ENCODE measurements at regions not wholly inside any gene's neighbourhood (a gene's known extent, or its start where the extent isn't known, plus 50 kb on each side); places are given as distances from the start of the nearest gene placed in this dataset.

DNA sequence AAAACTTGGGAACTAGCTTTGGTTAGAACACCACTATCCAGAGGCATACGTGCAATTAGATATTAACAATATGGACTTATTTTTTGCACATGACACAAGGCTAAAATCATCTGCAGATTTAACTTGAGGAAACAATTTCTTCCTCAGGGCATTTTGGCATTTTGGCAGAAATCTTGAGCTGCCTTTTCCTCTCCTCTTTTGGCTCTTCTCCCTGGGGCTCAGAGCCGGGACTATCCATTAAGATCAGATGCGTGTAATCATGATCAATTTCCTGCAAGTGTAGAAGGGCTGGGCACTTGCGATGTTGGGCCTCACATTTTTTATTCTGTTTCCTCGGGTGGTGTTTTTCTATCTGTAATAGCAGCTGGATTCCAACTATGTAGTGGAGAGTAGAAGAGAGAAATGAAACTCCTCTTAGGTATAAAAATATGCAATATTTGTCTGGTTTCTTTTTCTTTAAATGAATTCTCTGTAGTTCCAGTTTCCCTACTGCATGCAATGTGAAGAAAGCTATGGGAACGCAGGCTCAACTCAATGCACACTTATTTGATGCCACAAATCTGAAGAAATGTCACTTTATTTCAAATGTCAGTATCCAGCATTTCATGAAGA, 1010.8 kb downstream of the FLRT2 start:
- no peak for FAIRE-seq
- no peak overlapping the region for H2AFZ ChIP-seq (ENCODE audit: low read depth, low read length)
- H3K4me2 ChIP-seq (ENCODE audit: low read length), result no peak overlapping the region
- Mint-ChIP-seq H3K27me3 (ENCODE audit: low read depth, unreplicated experiment) (peaks cover 3% of the 10 kb centered on the region), H3K4me3 (ENCODE audit: unreplicated experiment) (no peak overlapping the region), H3K36me3 (ENCODE audit: low read depth, unreplicated experiment) (no peaks in the 10 kb centered on the region), H3K27ac (ENCODE audit: unreplicated experiment) (no peak overlapping the region), H3K4me1 (ENCODE audit: low read depth, unreplicated experiment) (no peaks in the 10 kb centered on the region), H3K9me3 (ENCODE audit: unreplicated experiment) (no peaks in the 10 kb centered on the region)
- H3K79me2 ChIP-seq (ENCODE audit: insufficient read depth, low read length), result no peaks in the 10 kb centered on the region
- H3K27ac ChIP-seq (ENCODE audit: low read depth, low read length), result no peak overlapping the region
- TF ChIP-seq EZH2 (IDR thresholded peaks at IDR 0.05; ENCODE audit: insufficient read depth, low read length), result no peak
- TF ChIP-seq, protein P1, sequence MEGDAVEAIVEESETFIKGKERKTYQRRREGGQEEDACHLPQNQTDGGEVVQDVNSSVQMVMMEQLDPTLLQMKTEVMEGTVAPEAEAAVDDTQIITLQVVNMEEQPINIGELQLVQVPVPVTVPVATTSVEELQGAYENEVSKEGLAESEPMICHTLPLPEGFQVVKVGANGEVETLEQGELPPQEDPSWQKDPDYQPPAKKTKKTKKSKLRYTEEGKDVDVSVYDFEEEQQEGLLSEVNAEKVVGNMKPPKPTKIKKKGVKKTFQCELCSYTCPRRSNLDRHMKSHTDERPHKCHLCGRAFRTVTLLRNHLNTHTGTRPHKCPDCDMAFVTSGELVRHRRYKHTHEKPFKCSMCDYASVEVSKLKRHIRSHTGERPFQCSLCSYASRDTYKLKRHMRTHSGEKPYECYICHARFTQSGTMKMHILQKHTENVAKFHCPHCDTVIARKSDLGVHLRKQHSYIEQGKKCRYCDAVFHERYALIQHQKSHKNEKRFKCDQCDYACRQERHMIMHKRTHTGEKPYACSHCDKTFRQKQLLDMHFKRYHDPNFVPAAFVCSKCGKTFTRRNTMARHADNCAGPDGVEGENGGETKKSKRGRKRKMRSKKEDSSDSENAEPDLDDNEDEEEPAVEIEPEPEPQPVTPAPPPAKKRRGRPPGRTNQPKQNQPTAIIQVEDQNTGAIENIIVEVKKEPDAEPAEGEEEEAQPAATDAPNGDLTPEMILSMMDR (IDR thresholded peaks at IDR 0.05; ENCODE audit: insufficient read depth, low read depth, low read length), result no peak
- H3K36me3 ChIP-seq (ENCODE audit: insufficient read depth, low read length), result no peaks in the 10 kb centered on the region
- no peak for DNase-seq (ENCODE audit: low read depth)
- no peak overlapping the region for H3K4me3 ChIP-seq (ENCODE audit: insufficient read depth, low read depth, low read length)
- no peaks in the 10 kb centered on the region for H3K4me1 ChIP-seq (ENCODE audit: insufficient read depth, low read length)
- no peaks in the 10 kb centered on the region for H4K20me1 ChIP-seq (ENCODE audit: insufficient read depth, low read length)
- no peaks in the 10 kb centered on the region for H3K27me3 ChIP-seq (ENCODE audit: insufficient read depth, low read length)
- no peak overlapping the region for H3K9ac ChIP-seq (ENCODE audit: low read length)
- H3K9me3 ChIP-seq (ENCODE audit: insufficient read depth, low read depth, low read length), result no peaks in the 10 kb centered on the region

DNA sequence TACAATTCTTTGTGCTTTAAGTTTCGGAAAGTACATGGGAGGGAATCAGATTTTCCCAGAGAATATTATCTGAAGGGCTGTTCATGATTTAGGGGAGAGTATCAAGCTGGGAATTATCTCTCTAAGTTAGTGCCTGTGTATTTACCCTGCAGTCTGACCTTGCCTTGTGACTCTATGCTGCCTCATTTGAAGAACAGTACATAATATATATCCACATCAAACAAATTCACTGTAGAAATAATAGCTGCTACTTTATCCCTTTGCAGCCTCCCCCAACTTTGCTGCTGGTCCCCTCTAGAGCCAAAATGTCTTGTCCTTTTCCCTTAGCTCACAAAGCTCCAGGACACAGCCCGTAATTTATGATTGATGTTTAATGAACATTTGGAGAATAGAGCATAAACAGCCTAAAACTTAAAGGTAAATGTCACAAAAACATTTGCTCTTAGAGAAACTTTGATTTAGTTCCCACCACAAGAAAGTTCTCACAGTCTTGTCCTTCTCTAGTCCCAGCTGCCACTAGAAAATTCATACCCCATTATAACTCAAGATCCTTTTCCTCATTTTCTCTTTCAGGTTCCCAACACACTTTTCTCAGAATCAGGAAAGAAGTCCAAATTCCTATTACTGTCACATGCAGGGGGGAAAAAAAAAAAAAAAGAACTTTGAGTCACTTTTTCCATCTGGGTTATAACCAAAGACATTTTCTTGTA, 1009.6 kb downstream of the FLRT2 start:
- Histone ChIP-seq H4K20me1 (ENCODE audit: insufficient read depth, low read length) (no peaks in the 10 kb centered on the region), H3K4me3 (ENCODE audit: insufficient read depth, low read depth, low read length) (no peak overlapping the region), H3K4me1 (ENCODE audit: insufficient read depth, low read length) (no peaks in the 10 kb centered on the region), H3K79me2 (ENCODE audit: insufficient read depth, low read length) (no peaks in the 10 kb centered on the region), H3K27me3 (ENCODE audit: insufficient read depth, low read length) (no peaks in the 10 kb centered on the region), H3K9me3 (ENCODE audit: insufficient read depth, low read depth, low read length) (no peaks in the 10 kb centered on the region), H3K9ac (ENCODE audit: low read length) (no peak overlapping the region), H3K36me3 (ENCODE audit: insufficient read depth, low read length) (no peaks in the 10 kb centered on the region), H3K4me2 (ENCODE audit: low read length) (no peak overlapping the region), H3K27ac (ENCODE audit: low read depth, low read length) (no peak overlapping the region), H2AFZ (ENCODE audit: low read depth, low read length) (no peak overlapping the region)
- no peaks in the 10 kb centered on the region for H3K36me3 Mint-ChIP-seq (ENCODE audit: low read depth, unreplicated experiment)
- H3K4me1 Mint-ChIP-seq (ENCODE audit: low read depth, unreplicated experiment), result no peaks in the 10 kb centered on the region
- DNase-seq (ENCODE audit: low read depth), result no peak
- H3K27me3 Mint-ChIP-seq (ENCODE audit: low read depth, unreplicated experiment), result peaks cover 3% of the 10 kb centered on the region
- TF ChIP-seq, protein P1 (IDR thresholded peaks at IDR 0.05; ENCODE audit: insufficient read depth, low read depth, low read length), result no peak
- TF ChIP-seq EZH2 (IDR thresholded peaks at IDR 0.05; ENCODE audit: insufficient read depth, low read length), result no peak
- H3K9me3 Mint-ChIP-seq (ENCODE audit: unreplicated experiment), result no peaks in the 10 kb centered on the region
- H3K27ac Mint-ChIP-seq (ENCODE audit: unreplicated experiment), result no peak overlapping the region
- no peak for FAIRE-seq
- no peak overlapping the region for H3K4me3 Mint-ChIP-seq (ENCODE audit: unreplicated experiment)

DNA sequence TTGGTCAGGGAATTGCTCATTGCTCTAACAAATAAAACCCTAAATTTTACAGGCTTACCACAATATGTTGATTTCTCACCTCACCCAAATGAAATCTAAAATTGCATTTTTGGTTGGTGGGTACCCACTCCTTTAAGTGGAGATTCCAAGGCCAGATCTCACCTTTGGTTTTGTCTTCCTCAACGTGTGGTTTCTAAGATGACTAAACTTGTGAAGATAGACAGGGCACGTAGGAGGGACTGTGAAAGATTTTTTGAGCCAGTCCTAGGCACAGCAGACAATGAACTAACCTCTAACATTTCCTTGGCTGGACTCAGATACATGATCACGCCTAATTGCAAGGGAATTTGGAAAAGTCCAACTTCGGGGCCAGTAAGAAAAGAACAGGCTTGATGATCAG, 1003.9 kb downstream of the FLRT2 start:
- Histone ChIP-seq H3K4me3 (ENCODE audit: insufficient read depth, low read depth, low read length) (no peak overlapping the region), H4K20me1 (ENCODE audit: insufficient read depth, low read length) (no peaks in the 10 kb centered on the region), H3K79me2 (ENCODE audit: insufficient read depth, low read length) (no peaks in the 10 kb centered on the region), H3K27ac (ENCODE audit: low read depth, low read length) (no peak overlapping the region), H3K9me3 (ENCODE audit: insufficient read depth, low read depth, low read length) (no peaks in the 10 kb centered on the region), H3K36me3 (ENCODE audit: insufficient read depth, low read length) (no peaks in the 10 kb centered on the region), H3K9ac (ENCODE audit: low read length) (no peak overlapping the region), H3K4me1 (ENCODE audit: insufficient read depth, low read length) (no peaks in the 10 kb centered on the region), H2AFZ (ENCODE audit: low read depth, low read length) (no peak overlapping the region), H3K27me3 (ENCODE audit: insufficient read depth, low read length) (no peaks in the 10 kb centered on the region), H3K4me2 (ENCODE audit: low read length) (no peak overlapping the region)
- no peaks in the 10 kb centered on the region for H3K27me3 Mint-ChIP-seq (ENCODE audit: low read depth, unreplicated experiment)
- TF ChIP-seq, protein P1 (IDR thresholded peaks at IDR 0.05; ENCODE audit: insufficient read depth, low read depth, low read length), result no peak
- no peak for TF ChIP-seq EZH2 (IDR thresholded peaks at IDR 0.05; ENCODE audit: insufficient read depth, low read length)
- no peak for DNase-seq (ENCODE audit: low read depth)
- H3K4me3 Mint-ChIP-seq (ENCODE audit: unreplicated experiment), result no peak overlapping the region
- no peak overlapping the region for H3K27ac Mint-ChIP-seq (ENCODE audit: unreplicated experiment)
- no peaks in the 10 kb centered on the region for H3K36me3 Mint-ChIP-seq (ENCODE audit: low read depth, unreplicated experiment)
- H3K4me1 Mint-ChIP-seq (ENCODE audit: low read depth, unreplicated experiment), result no peaks in the 10 kb centered on the region
- no peak for FAIRE-seq
- peaks cover 2% of the 10 kb centered on the region for H3K9me3 Mint-ChIP-seq (ENCODE audit: unreplicated experiment)
